NT2/D1 (cell line): ENCODE measurements at regions not wholly inside any gene's neighbourhood (a gene's known extent, or its start where the extent isn't known, plus 50 kb on each side); places are given as distances from the start of the nearest gene placed in this dataset.

Source experiments
- DNase-seq: peaks from one replicate; pipeline ENCODE4 v3.0.0-alpha.2; 2011; ENCODE audit warnings: low read depth, low spot score
- H3K27me3 ChIP-seq: 2 replicates; pipeline ENCODE4 v1.6.0; 2011; ENCODE audit warnings: mild to moderate bottlenecking; ENCODE audit not compliant: insufficient read length, insufficient read depth
- H3K36me3 ChIP-seq: 2 replicates; pipeline ENCODE4 v1.6.1; 2011; ENCODE audit warnings: mild to moderate bottlenecking, low read length, mixed read lengths; ENCODE audit not compliant: insufficient read depth, insufficient read length
- H3K4me1 ChIP-seq: 2 replicates; pipeline ENCODE4 v1.5.1; 2011; ENCODE audit not compliant: insufficient read depth, insufficient read length
- H3K4me3 ChIP-seq: 2 replicates; pipeline ENCODE4 v1.5.1; 2011; ENCODE audit warnings: low read depth; ENCODE audit not compliant: insufficient read length
- H3K9ac ChIP-seq: 2 replicates; pipeline ENCODE4 v1.6.0; 2011; ENCODE audit warnings: low read depth; ENCODE audit not compliant: insufficient read length
- H3K9me3 ChIP-seq: 2 replicates; pipeline ENCODE4 v1.5.1; 2011; ENCODE audit warnings: mild to moderate bottlenecking, low read length; ENCODE audit not compliant: insufficient read depth
- SUZ12 ChIP-seq: IDR thresholded peaks from 2 replicates; pipeline ENCODE4 v1.6.1; 2011; ENCODE audit not compliant: insufficient read length, insufficient read depth; ENCODE audit errors: extremely low read depth
- YY1 ChIP-seq: IDR thresholded peaks from 2 replicates; pipeline ENCODE4 v1.6.1; 2011; ENCODE audit not compliant: insufficient read length, insufficient read depth
- ZNF274 ChIP-seq: IDR thresholded peaks from 2 replicates; pipeline ENCODE4 v1.6.1; 2011; ENCODE audit warnings: mild to moderate bottlenecking, low read depth, low read length

GRCh38 chr3:181974198-181974597 is 262.5 kb downstream of the SOX2 start:
- Histone ChIP-seq H3K4me3 (no peak overlapping the region), H3K4me1 (no peaks in the 10 kb centered on the region), H3K27me3 (no peaks in the 10 kb centered on the region), H3K9ac (no peak overlapping the region), H3K36me3 (no peaks in the 10 kb centered on the region), H3K9me3 (no peaks in the 10 kb centered on the region)
- no peak for DNase-seq
- TF ChIP-seq SUZ12 (no peak), ZNF274 (no peak), YY1 (no peak)

GRCh38 chr3:181976526-181976925 is 264.8 kb downstream of the SOX2 start:
- Histone ChIP-seq H3K9ac (no peak overlapping the region), H3K4me3 (no peak overlapping the region), H3K4me1 (no peaks in the 10 kb centered on the region), H3K36me3 (no peaks in the 10 kb centered on the region), H3K27me3 (no peaks in the 10 kb centered on the region), H3K9me3 (no peaks in the 10 kb centered on the region)
- TF ChIP-seq SUZ12 (no peak), ZNF274 (no peak), YY1 (no peak)
- DNase-seq: no peak

- peaks cover 14% of the 10 kb centered on the region; the same call in 1 of the 2 replicates for H3K9me3 ChIP-seq
- no peaks in the 10 kb centered on the region for H3K36me3 ChIP-seq
- no peak for DNase-seq
- no peaks in the 10 kb centered on the region for H3K27me3 ChIP-seq
- no peak overlapping the region for H3K9ac ChIP-seq
- H3K4me3 ChIP-seq: no peak overlapping the region
- H3K4me1 ChIP-seq: no peaks in the 10 kb centered on the region
- TF ChIP-seq SUZ12: no peak
- no peak for TF ChIP-seq YY1
- no peak for TF ChIP-seq ZNF274
These were observed 273.7 kb downstream of the SOX2 start for GRCh38 chr3:181985386-181985785.

GRCh38 chr3:181987736-181988135 is 276.0 kb downstream of the SOX2 start:
- Histone ChIP-seq H3K9ac (no peak overlapping the region), H3K36me3 (no peaks in the 10 kb centered on the region), H3K4me1 (no peaks in the 10 kb centered on the region), H3K4me3 (no peak overlapping the region), H3K27me3 (no peaks in the 10 kb centered on the region), H3K9me3 (peaks cover 8% of the 10 kb centered on the region; the same call in 1 of the 2 replicates)
- DNase-seq: no peak
- no peak for TF ChIP-seq SUZ12
- TF ChIP-seq YY1: no peak
- TF ChIP-seq ZNF274: no peak

- H3K27me3 ChIP-seq: no peaks in the 10 kb centered on the region
- no peaks in the 10 kb centered on the region for H3K36me3 ChIP-seq
- H3K4me1 ChIP-seq: peaks cover 3% of the 10 kb centered on the region
- TF ChIP-seq SUZ12: no peak
- TF ChIP-seq ZNF274: no peak
- H3K9me3 ChIP-seq: no peaks in the 10 kb centered on the region
- no peak overlapping the region for H3K9ac ChIP-seq
- no peak for DNase-seq
- no peak overlapping the region for H3K4me3 ChIP-seq
These were observed 287.1 kb downstream of the SOX2 start for GRCh38 chr3:181998828-181999227.

GRCh38 chr3:181999314-181999713 is 287.6 kb downstream of the SOX2 start:
- no peak for DNase-seq
- no peaks in the 10 kb centered on the region for H3K9me3 ChIP-seq
- TF ChIP-seq YY1 (no peak), SUZ12 (no peak), ZNF274 (no peak)
- peaks cover 3% of the 10 kb centered on the region for H3K4me1 ChIP-seq
- no peak overlapping the region for H3K4me3 ChIP-seq
- no peaks in the 10 kb centered on the region for H3K27me3 ChIP-seq
- H3K9ac ChIP-seq: no peak overlapping the region
- H3K36me3 ChIP-seq: no peaks in the 10 kb centered on the region

GRCh38 chr3:182000447-182000846 is 288.7 kb downstream of the SOX2 start:
- no peak for TF ChIP-seq SUZ12
- TF ChIP-seq ZNF274: no peak
- TF ChIP-seq YY1: no peak
- no peaks in the 10 kb centered on the region for H3K9me3 ChIP-seq
- H3K27me3 ChIP-seq: no peaks in the 10 kb centered on the region
- no peak overlapping the region for H3K4me3 ChIP-seq
- H3K9ac ChIP-seq: no peak overlapping the region
- DNase-seq: no peak
- H3K4me1 ChIP-seq: peaks cover 3% of the 10 kb centered on the region
- no peaks in the 10 kb centered on the region for H3K36me3 ChIP-seq

- no peak overlapping the region for H3K4me3 ChIP-seq
- H3K4me1 ChIP-seq: peaks cover 3% of the 10 kb centered on the region
- no peak for DNase-seq
- no peak overlapping the region for H3K9ac ChIP-seq
- H3K36me3 ChIP-seq: no peaks in the 10 kb centered on the region
- no peaks in the 10 kb centered on the region for H3K27me3 ChIP-seq
- no peaks in the 10 kb centered on the region for H3K9me3 ChIP-seq
- TF ChIP-seq YY1 (no peak), SUZ12 (no peak), ZNF274 (no peak)
These were observed 293.5 kb downstream of the SOX2 start for GRCh38 chr3:182005219-182005618.
